ENCODE measurements at regions not wholly inside any gene's neighbourhood (a gene's known extent, or its start where the extent isn't known, plus 50 kb on each side); places are given as distances from the start of the nearest gene placed in this dataset.

GRCh38 chr9:659286-659685, 182.2 kb upstream of the DMRT1 start:
- H3K36me3 ChIP-seq (ENCODE audit: insufficient read depth in 1 of 2, low read depth in 1 of 2) = no peaks in the 10 kb centered on the region
- intact Hi-C loops (cut with DNase I) = no loop called here
- DNase-seq = no peak
- H3K4me1 ChIP-seq = peaks cover 9% of the 10 kb centered on the region
- H3K4me3 ChIP-seq = no peak overlapping the region
- TF ChIP-seq CTCF (IDR thresholded peaks at IDR 0.05) = no peak
- ATAC-seq = no peak
- H3K27ac ChIP-seq = no peak overlapping the region
- WGBS, 3 donors = 85 to 99% (median 89%) methylated on average over 5 of the region's 5 CpGs
- H3K9me3 ChIP-seq = no peaks in the 10 kb centered on the region
- H3K27me3 ChIP-seq (ENCODE audit: insufficient read depth in 3 of 3, low read length in 2 of 3) = no peaks in the 10 kb centered on the region

GRCh38 chr9:660227-660626, 181.3 kb upstream of the DMRT1 start:
- Histone ChIP-seq H3K27ac (no peak overlapping the region), H3K4me1 (peaks cover 9% of the 10 kb centered on the region), H3K36me3 (ENCODE audit: insufficient read depth in 1 of 2, low read depth in 1 of 2) (no peaks in the 10 kb centered on the region), H3K4me3 (no peak overlapping the region), H3K27me3 (ENCODE audit: insufficient read depth in 3 of 3, low read length in 2 of 3) (no peaks in the 10 kb centered on the region), H3K9me3 (no peaks in the 10 kb centered on the region)
- ATAC-seq (no peak), DNase-seq (no peak)
- intact Hi-C loops (cut with DNase I) = no loop called here
- 45 to 75% (median 70%) methylated on average over 2 of the region's 2 CpGs for WGBS, 3 donors
- TF ChIP-seq CTCF (IDR thresholded peaks at IDR 0.05) = no peak

GRCh38 chr9:663541-663940, 178.0 kb upstream of the DMRT1 start:
- no peak for TF ChIP-seq CTCF (IDR thresholded peaks at IDR 0.05)
- Histone ChIP-seq H3K36me3 (ENCODE audit: insufficient read depth in 1 of 2, low read depth in 1 of 2) (no peaks in the 10 kb centered on the region), H3K27me3 (ENCODE audit: insufficient read depth in 3 of 3, low read length in 2 of 3) (no peaks in the 10 kb centered on the region), H3K4me3 (no peak overlapping the region), H3K4me1 (no peaks in the 10 kb centered on the region), H3K27ac (no peak overlapping the region), H3K9me3 (no peaks in the 10 kb centered on the region)
- no peak for ATAC-seq
- 6 to 35% (median 26%) methylated on average over 3 of the region's 3 CpGs for WGBS, 3 donors
- intact Hi-C loops (cut with DNase I) = no loop called here
- DNase-seq = no peak

- Histone ChIP-seq H3K36me3 (ENCODE audit: insufficient read depth in 1 of 2, low read depth in 1 of 2) (no peaks in the 10 kb centered on the region), H3K27ac (no peak overlapping the region), H3K27me3 (ENCODE audit: insufficient read depth in 3 of 3, low read length in 2 of 3) (no peaks in the 10 kb centered on the region), H3K4me1 (no peaks in the 10 kb centered on the region), H3K9me3 (peaks cover 3% of the 10 kb centered on the region), H3K4me3 (no peak overlapping the region)
- TF ChIP-seq CTCF (IDR thresholded peaks at IDR 0.05) = no peak
- ATAC-seq = no peak
- 42 to 55% (median 53%) methylated on average over 2 of the region's 2 CpGs for WGBS, 3 donors
- intact Hi-C loops (cut with DNase I) = no loop called here
- DNase-seq = no peak
These were observed 176.2 kb upstream of the DMRT1 start for GRCh38 chr9:665296-665695.

- Histone ChIP-seq H3K4me1 (peaks cover 9% of the 10 kb centered on the region), H3K9me3 (peaks cover 3% of the 10 kb centered on the region), H3K27me3 (ENCODE audit: insufficient read depth in 3 of 3, low read length in 2 of 3) (no peaks in the 10 kb centered on the region), H3K4me3 (no peak overlapping the region), H3K27ac (no peak overlapping the region), H3K36me3 (ENCODE audit: insufficient read depth in 1 of 2, low read depth in 1 of 2) (no peaks in the 10 kb centered on the region)
- no peak for TF ChIP-seq CTCF (IDR thresholded peaks at IDR 0.05)
- ATAC-seq (no peak), DNase-seq (no peak)
- intact Hi-C loops (cut with DNase I) = no loop called here
- WGBS, 3 donors = 95 to 98% (median 98%) methylated on average over 2 of the region's 2 CpGs
These were observed 169.5 kb upstream of the DMRT1 start for GRCh38 chr9:671997-672396.

Data from psoas muscle (tissue), 7 donors.